AG08395 (cell line): ENCODE measurements at regions not wholly inside any gene's neighbourhood (a gene's known extent, or its start where the extent isn't known, plus 50 kb on each side); places are given as distances from the start of the nearest gene placed in this dataset.

ENCODE experiments used
- DNase-seq: peaks from one replicate; pipeline ENCODE4 v3.0.0; 2012; ENCODE audit warnings: mixed read lengths, low spot score

DNA sequence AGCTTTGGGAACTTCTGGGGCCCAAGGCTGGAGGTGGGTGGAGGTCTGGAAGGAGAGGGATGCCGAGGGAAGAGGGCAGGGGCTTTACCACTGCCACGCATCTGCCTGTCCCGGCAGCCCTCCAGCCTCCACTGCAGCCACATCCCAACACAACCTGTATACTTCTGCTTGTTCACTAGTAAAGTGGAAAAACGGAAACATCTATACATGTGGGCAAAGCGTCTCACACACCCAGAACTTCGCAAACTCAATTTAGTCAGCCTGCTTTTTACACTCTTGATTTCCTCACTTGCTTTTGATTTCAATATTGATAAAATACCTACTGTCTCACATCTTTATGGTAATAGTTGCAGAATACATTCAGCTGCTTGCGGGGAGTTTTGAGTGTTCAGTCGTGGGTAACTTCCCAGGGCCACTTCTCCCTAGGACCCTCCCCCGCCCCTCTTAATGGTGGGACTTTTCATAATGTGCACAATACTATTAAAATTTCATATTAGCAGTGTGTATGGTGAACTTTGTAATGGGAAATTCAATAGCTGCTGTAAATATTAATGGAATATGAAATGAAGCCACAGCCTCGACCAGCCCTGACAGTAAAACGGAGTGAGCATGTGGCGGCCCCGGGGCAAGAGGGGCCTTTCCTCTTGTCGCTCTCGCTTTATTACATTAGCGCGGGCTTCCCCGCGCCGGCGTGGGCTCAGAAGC, 85.2 kb downstream of the NR2F2 start:
- DNase-seq = no peak

- no peak for DNase-seq
These were observed 85.9 kb downstream of the NR2F2 start for GRCh38 chr15:96416218-96416933.

DNA sequence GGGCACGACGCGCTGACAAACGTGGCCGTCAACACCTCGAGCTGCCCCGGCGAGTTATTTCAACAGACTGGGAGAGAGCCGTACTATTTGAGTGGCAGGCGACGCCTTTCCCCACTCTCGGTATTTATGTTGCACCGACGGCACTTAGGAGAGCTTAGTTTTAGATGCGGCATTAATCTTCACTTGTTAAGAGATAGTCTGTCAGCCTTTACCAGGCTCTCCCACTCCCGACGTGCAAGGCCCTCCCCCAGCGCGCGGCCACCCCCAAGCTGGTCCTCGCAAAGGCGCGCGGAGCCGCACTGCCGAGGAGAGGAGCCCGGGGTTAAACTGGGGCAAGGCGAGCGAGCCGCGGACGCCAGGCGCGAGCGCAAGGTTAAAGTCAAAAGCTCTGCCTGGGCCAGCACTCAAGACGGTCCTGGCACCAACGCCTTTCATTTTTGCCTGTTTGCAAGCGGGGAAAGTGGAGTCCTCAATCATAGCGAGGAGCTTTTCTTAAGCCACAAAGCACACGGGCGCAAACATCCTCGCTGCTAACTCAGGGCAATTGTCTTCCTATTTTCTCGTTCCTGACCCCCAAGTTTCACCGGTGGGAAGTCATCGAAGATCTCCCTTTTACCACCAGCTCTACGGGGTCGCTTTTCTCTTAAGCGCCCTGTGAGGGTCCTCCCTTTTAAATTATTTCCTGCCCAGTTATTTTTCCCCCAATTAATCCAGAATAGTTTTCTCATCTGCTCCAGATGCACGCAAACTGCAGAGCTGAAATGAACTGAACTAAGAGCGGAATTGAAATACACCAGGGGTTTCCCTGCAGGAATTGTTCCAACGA, 86.6 kb downstream of the NR2F2 start:
- no peak for DNase-seq

- DNase-seq = no peak
These were observed 87.2 kb downstream of the NR2F2 start for GRCh38 chr15:96417760-96418130.

DNA sequence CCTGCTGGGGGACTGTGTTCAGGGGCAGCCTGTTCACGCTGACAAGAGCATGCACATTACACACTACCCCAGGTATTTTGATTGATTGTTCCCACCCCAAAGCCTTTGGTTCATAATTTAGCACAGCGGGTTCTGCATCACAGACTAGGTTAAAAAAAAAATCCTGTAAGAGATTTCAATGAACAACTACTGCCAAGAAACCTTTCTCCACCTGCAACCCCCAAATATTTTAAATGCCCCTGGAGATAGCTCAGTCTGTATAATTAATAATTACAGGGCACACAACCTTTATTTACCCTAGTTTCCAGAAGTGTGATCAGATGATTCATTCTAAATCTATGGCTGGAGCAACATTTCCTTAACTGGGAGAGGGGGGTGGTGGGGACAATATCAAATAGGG, 87.6 kb downstream of the NR2F2 start:
- DNase-seq = no peak

GRCh38 chr15:96421178-96421601, 90.7 kb downstream of the NR2F2 start:
- DNase-seq = no peak

DNA sequence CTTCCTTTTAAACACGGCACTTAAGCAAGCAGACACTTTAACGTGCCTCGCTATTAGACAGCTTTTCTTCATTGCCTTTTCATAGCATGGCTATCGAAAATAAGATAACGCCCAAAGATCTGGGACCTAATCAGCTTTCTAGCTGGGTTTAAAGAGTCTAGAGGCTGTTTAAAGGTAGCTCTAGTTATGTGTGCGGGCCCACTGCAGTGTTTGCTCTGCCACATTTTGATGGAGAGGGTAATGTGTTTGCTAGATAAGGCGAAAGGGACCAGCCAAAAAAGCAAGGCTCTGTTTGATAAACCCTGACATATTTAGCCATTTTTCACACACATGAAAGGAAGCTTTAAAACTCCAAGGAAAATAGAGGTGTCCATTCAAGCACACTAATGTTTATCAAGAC, 91.6 kb downstream of the NR2F2 start:
- DNase-seq = no peak

DNA sequence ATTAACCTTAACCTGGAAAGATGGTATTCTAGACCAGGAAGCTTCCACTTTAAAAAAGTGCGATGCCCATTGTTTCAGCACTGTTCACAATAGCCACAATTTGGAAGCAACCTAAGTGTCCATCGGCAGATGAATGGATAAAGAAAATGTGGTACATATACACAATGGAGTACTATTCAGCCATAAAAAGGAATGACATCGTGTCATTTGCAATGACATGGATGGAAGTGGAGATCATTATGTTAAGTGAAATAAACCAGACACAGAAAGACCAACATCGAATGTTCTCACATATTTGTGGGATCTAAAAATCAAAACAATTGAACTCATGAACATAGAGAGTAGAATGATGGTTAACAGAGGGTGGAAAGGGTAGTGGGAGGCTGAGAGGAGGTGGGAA, 94.2 kb downstream of the NR2F2 start:
- DNase-seq = no peak

GRCh38 chr15:96428742-96429141, 98.2 kb downstream of the NR2F2 start:
- DNase-seq = peak; percentile 93

- DNase-seq = no peak
These were observed 101.3 kb downstream of the NR2F2 start for GRCh38 chr15:96431786-96432185.

- no peak for DNase-seq
These were observed 104.5 kb downstream of the NR2F2 start for GRCh38 chr15:96435022-96435421.

- DNase-seq = no peak
These were observed 105.3 kb downstream of the NR2F2 start for GRCh38 chr15:96435841-96436240.

- DNase-seq = no peak
These were observed 110.5 kb downstream of the NR2F2 start for GRCh38 chr15:96440978-96441377.

DNA sequence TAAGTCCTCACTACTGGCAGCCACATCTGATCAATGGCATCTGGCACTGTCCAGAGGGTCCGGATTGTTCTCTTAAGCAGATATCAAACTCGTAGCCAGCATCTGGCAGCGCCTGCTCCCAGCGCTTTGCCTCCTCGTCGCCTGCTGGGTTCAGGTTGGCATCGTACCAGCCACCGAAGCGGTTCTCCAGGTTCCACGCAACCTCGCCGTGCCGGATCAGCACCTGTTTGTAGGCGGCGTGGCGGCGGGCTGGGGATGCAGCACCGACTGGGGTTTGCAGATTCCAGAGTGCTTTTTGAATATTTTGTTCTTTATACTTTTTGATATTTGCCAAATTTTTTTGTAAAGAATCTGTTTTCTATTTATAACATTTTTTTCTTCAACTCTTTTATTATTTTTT, 111.6 kb downstream of the NR2F2 start:
- no peak for DNase-seq

- DNase-seq = no peak
These were observed 114.4 kb downstream of the NR2F2 start for GRCh38 chr15:96444865-96445264.

GRCh38 chr15:96448923-96449322, 118.4 kb downstream of the NR2F2 start:
- no peak for DNase-seq

DNA sequence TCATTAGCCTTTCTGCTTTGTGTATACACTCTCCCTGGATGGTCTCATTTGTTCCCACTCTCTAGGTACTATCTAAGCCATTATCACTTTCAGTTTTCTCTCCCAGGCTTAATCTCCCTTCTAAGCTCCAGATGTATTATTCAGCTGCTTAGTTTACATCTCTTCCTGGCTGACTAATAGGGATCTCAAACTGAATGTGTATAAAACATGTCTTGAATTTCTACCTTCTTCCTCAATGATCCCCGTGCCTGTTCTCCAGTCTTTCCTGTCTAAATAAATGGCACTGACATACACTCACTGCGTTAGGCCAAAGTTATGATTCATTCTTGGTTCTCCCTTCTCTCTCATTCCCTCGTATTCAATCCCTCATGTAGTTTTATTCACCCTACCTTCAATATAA, 127.3 kb downstream of the NR2F2 start:
- no peak for DNase-seq

GRCh38 chr15:96460106-96460505, 129.6 kb downstream of the NR2F2 start:
- DNase-seq = no peak

- no peak for DNase-seq
These were observed 132.6 kb downstream of the NR2F2 start for GRCh38 chr15:96462768-96463750.

GRCh38 chr15:96466389-96466947, 136.0 kb downstream of the NR2F2 start:
- DNase-seq = no peak

- DNase-seq = no peak
These were observed 137.5 kb downstream of the NR2F2 start for GRCh38 chr15:96468036-96468435.
